ENCODE measurements at regions not wholly inside any gene's neighbourhood (a gene's known extent, or its start where the extent isn't known, plus 50 kb on each side); places are given as distances from the start of the nearest gene placed in this dataset.

DNA sequence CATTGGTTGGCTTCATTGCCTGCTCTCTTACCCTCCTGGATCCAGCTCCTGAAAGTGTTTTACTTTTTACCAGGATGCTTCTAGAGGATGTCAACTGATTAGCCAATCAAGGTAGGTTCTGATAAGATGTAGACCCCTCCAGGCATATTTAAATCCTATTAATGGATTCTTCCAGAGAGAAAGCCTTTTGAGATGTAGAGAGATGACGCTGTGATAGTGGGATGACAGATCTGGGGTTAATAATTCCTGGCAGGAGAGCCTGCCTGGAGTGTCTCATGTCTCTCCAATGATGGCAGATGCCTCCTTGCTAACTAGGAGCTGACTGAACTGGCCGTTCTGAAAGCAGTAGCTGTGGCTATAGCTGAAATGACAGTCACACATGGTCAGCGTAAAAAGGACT is 116.9 kb upstream of the DTNBP1 start:
- WGBS, result 70% methylated on average over 3 of the region's 3 CpGs
- no peak for DNase-seq (ENCODE audit: low spot score)
- Histone ChIP-seq H3K27me3 (replicated peaks; ENCODE audit: insufficient read depth) (no peaks in the 10 kb centered on the region), H3K4me1 (replicated peaks) (no peaks in the 10 kb centered on the region), H3K9me3 (no peaks in the 10 kb centered on the region), H3K4me3 (no peak overlapping the region), H3K36me3 (no peaks in the 10 kb centered on the region), H3K27ac (no peak overlapping the region)
- TF ChIP-seq, protein P1, sequence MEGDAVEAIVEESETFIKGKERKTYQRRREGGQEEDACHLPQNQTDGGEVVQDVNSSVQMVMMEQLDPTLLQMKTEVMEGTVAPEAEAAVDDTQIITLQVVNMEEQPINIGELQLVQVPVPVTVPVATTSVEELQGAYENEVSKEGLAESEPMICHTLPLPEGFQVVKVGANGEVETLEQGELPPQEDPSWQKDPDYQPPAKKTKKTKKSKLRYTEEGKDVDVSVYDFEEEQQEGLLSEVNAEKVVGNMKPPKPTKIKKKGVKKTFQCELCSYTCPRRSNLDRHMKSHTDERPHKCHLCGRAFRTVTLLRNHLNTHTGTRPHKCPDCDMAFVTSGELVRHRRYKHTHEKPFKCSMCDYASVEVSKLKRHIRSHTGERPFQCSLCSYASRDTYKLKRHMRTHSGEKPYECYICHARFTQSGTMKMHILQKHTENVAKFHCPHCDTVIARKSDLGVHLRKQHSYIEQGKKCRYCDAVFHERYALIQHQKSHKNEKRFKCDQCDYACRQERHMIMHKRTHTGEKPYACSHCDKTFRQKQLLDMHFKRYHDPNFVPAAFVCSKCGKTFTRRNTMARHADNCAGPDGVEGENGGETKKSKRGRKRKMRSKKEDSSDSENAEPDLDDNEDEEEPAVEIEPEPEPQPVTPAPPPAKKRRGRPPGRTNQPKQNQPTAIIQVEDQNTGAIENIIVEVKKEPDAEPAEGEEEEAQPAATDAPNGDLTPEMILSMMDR (IDR thresholded peaks at IDR 0.05), result no peak
- TF ChIP-seq POLR2AphosphoS5 (IDR thresholded peaks at IDR 0.05), result no peak
- TF ChIP-seq POLR2A (IDR thresholded peaks at IDR 0.05), result no peak
- intact Hi-C loops (cut with DNase I), result no loop called here

DNA sequence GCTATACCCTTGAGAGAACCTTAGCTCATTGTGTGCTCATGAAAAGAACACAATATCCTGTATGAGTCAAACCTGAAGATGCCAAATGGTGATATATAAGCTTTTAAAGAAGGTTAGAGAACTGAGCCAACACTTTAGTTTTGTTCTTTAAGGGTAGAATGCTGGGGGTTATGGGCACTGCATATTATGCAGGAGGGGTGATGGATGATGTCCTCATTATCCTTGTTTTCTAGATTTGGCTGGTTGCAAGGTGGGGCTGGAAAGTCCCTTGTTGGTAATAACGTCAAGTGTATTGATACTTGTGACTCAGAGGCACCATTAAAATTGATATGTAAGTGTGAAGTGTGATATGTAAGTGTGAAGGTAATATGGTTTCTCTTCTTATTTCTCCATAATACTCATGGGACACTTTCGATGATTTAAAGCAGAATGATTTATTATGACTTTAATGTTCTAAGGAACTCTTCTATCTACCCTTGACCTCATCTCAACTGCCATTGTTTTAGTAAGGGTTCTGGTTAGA is 113.7 kb upstream of the DTNBP1 start:
- Histone ChIP-seq H3K27me3 (replicated peaks; ENCODE audit: insufficient read depth) (no peaks in the 10 kb centered on the region), H3K9me3 (no peaks in the 10 kb centered on the region), H3K4me1 (replicated peaks) (no peaks in the 10 kb centered on the region), H3K4me3 (no peak overlapping the region), H3K36me3 (no peaks in the 10 kb centered on the region), H3K27ac (no peak overlapping the region)
- TF ChIP-seq, protein P1 (IDR thresholded peaks at IDR 0.05), result no peak
- TF ChIP-seq POLR2AphosphoS5 (IDR thresholded peaks at IDR 0.05), result no peak
- TF ChIP-seq POLR2A (IDR thresholded peaks at IDR 0.05), result no peak
- 81% methylated on average over 2 of the region's 2 CpGs for WGBS
- intact Hi-C loops (cut with DNase I), result no loop called here
- DNase-seq (ENCODE audit: low spot score), result no peak

DNA sequence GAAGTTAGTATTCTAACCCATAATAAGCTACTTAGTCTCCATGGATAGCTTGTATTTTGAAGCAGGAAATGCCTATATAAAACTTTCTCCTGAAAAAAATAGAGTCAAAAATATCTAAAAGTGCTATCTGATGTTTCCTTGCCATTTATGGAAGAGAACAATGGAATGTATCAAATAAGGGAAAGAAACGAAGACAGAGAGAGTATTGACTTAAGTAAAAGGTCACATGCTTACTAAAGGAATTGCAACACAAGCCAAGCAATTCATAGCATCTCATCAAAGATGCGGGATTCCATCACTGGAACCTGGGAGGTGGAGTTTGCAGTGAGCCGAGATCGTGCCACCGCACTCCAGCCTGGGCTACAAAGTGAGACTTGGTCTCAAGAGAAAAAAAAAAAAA is 112.9 kb upstream of the DTNBP1 start:
- intact Hi-C loops (cut with DNase I), result no loop called here
- no peak for DNase-seq (ENCODE audit: low spot score)
- H3K4me1 ChIP-seq (replicated peaks), result no peaks in the 10 kb centered on the region
- TF ChIP-seq, protein P1 (IDR thresholded peaks at IDR 0.05), result no peak
- TF ChIP-seq POLR2AphosphoS5 (IDR thresholded peaks at IDR 0.05), result no peak
- no peak for TF ChIP-seq POLR2A (IDR thresholded peaks at IDR 0.05)
- no peaks in the 10 kb centered on the region for H3K36me3 ChIP-seq
- H3K27me3 ChIP-seq (replicated peaks; ENCODE audit: insufficient read depth), result no peaks in the 10 kb centered on the region
- H3K9me3 ChIP-seq, result no peaks in the 10 kb centered on the region
- WGBS, result 81% methylated on average over 5 of the region's 5 CpGs
- H3K27ac ChIP-seq, result no peak overlapping the region
- no peak overlapping the region for H3K4me3 ChIP-seq

DNA sequence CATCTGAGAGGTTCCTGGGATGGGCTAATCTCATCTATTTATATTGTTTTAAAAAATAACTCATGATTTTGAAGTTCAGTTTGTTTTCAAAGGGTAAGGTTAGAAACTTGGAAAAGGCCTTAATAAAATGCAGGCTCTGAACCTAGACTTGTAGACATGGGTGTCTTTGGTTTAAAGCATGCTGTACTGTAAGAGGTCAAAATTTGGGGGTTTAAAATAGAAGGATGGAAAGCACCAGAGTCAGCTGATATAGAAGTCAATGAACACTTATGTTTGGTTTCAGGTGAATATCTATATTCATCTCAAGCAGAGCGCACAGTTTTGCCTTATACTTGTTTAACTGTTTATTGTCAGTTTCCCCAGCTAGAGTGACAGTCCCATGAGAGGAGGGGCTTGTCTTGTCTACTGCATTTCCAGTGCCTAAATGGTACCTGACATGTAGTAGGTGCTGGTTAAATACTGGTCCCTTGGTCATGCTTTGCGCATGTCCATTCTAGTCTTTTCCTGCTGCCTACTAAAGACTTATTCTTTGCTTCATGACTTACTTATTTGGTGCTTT is 112.3 kb upstream of the DTNBP1 start:
- intact Hi-C loops (cut with DNase I), result no loop called here
- H3K27ac ChIP-seq, result no peak overlapping the region
- TF ChIP-seq POLR2A (IDR thresholded peaks at IDR 0.05), result no peak
- TF ChIP-seq, protein P1 (IDR thresholded peaks at IDR 0.05), result no peak
- no peak for TF ChIP-seq POLR2AphosphoS5 (IDR thresholded peaks at IDR 0.05)
- DNase-seq (ENCODE audit: low spot score), result no peak
- no peaks in the 10 kb centered on the region for H3K36me3 ChIP-seq
- no peaks in the 10 kb centered on the region for H3K9me3 ChIP-seq
- no peak overlapping the region for H3K4me3 ChIP-seq
- 98% methylated on average over 2 of the region's 2 CpGs for WGBS
- H3K27me3 ChIP-seq (replicated peaks; ENCODE audit: insufficient read depth), result no peaks in the 10 kb centered on the region
- H3K4me1 ChIP-seq (replicated peaks), result no peaks in the 10 kb centered on the region

DNA sequence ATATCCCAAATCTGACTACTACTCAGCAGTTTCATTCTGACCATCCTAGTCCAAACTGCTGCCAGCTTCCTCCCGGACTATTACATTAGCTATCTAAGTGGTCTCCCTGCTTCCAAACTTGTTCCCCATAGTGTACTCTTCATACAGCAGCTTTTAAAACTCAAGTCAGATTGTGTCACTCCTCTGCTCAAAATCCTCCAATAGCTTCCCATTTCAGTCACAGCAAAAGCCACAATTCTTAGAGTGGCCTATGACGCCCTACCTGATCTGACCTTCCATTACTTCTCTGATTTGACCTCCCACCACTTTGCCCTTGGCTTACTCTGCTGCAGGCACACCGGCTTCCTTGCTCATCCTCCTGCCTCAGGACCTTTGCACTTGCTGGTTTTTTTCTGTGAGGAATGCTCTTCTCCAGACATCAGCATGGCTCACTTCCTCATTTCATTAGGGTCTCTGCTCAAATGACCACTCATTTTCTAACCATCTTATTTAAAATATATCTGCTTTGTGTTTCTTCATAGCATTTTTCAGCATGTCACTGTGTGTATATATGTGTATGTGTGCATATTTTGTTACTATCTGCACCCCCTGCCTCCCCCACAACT is 111.1 kb upstream of the DTNBP1 start:
- Histone ChIP-seq H3K4me3 (no peak overlapping the region), H3K9me3 (no peaks in the 10 kb centered on the region), H3K27ac (no peak overlapping the region), H3K36me3 (no peaks in the 10 kb centered on the region), H3K4me1 (replicated peaks) (no peaks in the 10 kb centered on the region), H3K27me3 (replicated peaks; ENCODE audit: insufficient read depth) (no peaks in the 10 kb centered on the region)
- no peak for DNase-seq (ENCODE audit: low spot score)
- WGBS, result 92% methylated on average over 3 of the region's 3 CpGs
- TF ChIP-seq, protein P1 (IDR thresholded peaks at IDR 0.05), result no peak
- no peak for TF ChIP-seq POLR2A (IDR thresholded peaks at IDR 0.05)
- TF ChIP-seq POLR2AphosphoS5 (IDR thresholded peaks at IDR 0.05), result no peak
- intact Hi-C loops (cut with DNase I), result no loop called here

Measured in prostate gland (tissue), 2 donors.